ENCODE measurements at regions not wholly inside any gene's neighbourhood (a gene's known extent, or its start where the extent isn't known, plus 50 kb on each side); places are given as distances from the start of the nearest gene placed in this dataset.

GRCh38 chr17:53330756-53331155, 492.0 kb upstream of the KIF2B start:
- Histone ChIP-seq H3K4me1 (ENCODE audit: control extremely low read depth in 1 of 4, control insufficient read depth in 4 of 4, insufficient read depth in 4 of 4, low read length in 3 of 4) (no peaks in the 10 kb centered on the region), H3K9me3 (ENCODE audit: control extremely low read depth in 1 of 5, control insufficient read depth in 4 of 5, insufficient read depth in 2 of 5, low read depth in 1 of 5, low read length in 4 of 5) (no peaks in the 10 kb centered on the region), H3K27ac (ENCODE audit: insufficient read depth in 1 of 2, low read depth in 1 of 2, low read length in 2 of 2, poor library complexity in 1 of 2, severe bottlenecking in 2 of 2) (no peak overlapping the region), H3K27me3 (replicated peaks in 2 of 5; ENCODE audit: control insufficient read depth in 4 of 5, insufficient read depth in 5 of 5, low read length in 4 of 5) (no peaks in the 10 kb centered on the region), H3K4me3 (ENCODE audit: control insufficient read depth in 1 of 7, extremely low read depth in 1 of 7, insufficient read depth in 4 of 7, low read depth in 2 of 7, low read length in 6 of 7) (no peak overlapping the region), H3K36me3 (ENCODE audit: control insufficient read depth in 4 of 4, insufficient read depth in 4 of 4, low read length in 3 of 4) (no peaks in the 10 kb centered on the region)
- ChIA-PET CTCF (no interaction called here), POLR2A (no interaction called here)
- DNase-seq, result no peak
- WGBS (ENCODE audit: insufficient coverage), result 80% methylated on average over 1 of the region's 2 CpGs

GRCh38 chr17:53321651-53322050, 501.1 kb upstream of the KIF2B start:
- WGBS (ENCODE audit: insufficient coverage), result 100% methylated on average over 1 of the region's 2 CpGs
- Histone ChIP-seq H3K4me1 (ENCODE audit: control extremely low read depth in 1 of 4, control insufficient read depth in 4 of 4, insufficient read depth in 4 of 4, low read length in 3 of 4) (no peaks in the 10 kb centered on the region), H3K36me3 (ENCODE audit: control insufficient read depth in 4 of 4, insufficient read depth in 4 of 4, low read length in 3 of 4) (no peaks in the 10 kb centered on the region), H3K9me3 (ENCODE audit: control extremely low read depth in 1 of 5, control insufficient read depth in 4 of 5, insufficient read depth in 2 of 5, low read depth in 1 of 5, low read length in 4 of 5) (peaks cover 0 to 3% (median 0%) of the 10 kb centered on the region in 5 experiments), H3K4me3 (ENCODE audit: control insufficient read depth in 1 of 7, extremely low read depth in 1 of 7, insufficient read depth in 4 of 7, low read depth in 2 of 7, low read length in 6 of 7) (no peak overlapping the region), H3K27ac (ENCODE audit: insufficient read depth in 1 of 2, low read depth in 1 of 2, low read length in 2 of 2, poor library complexity in 1 of 2, severe bottlenecking in 2 of 2) (no peak overlapping the region), H3K27me3 (replicated peaks in 2 of 5; ENCODE audit: control insufficient read depth in 4 of 5, insufficient read depth in 5 of 5, low read length in 4 of 5) (no peaks in the 10 kb centered on the region)
- ChIA-PET CTCF (no interaction called here), POLR2A (no interaction called here)
- no peak for DNase-seq

GRCh38 chr17:53319947-53320346, 502.8 kb upstream of the KIF2B start:
- WGBS (ENCODE audit: insufficient coverage), result no CpG with 5 or more reads among the region's 3 CpGs
- no peaks in the 10 kb centered on the region for H3K36me3 ChIP-seq (ENCODE audit: control insufficient read depth in 4 of 4, insufficient read depth in 4 of 4, low read length in 3 of 4)
- no peak for DNase-seq
- H3K9me3 ChIP-seq (ENCODE audit: control extremely low read depth in 1 of 5, control insufficient read depth in 4 of 5, insufficient read depth in 2 of 5, low read depth in 1 of 5, low read length in 4 of 5), result peaks cover 0 to 4% (median 0%) of the 10 kb centered on the region in 5 experiments
- ChIA-PET POLR2A (no interaction called here), CTCF (no interaction called here)
- H3K27ac ChIP-seq (ENCODE audit: insufficient read depth in 1 of 2, low read depth in 1 of 2, low read length in 2 of 2, poor library complexity in 1 of 2, severe bottlenecking in 2 of 2), result no peak overlapping the region
- H3K4me1 ChIP-seq (ENCODE audit: control extremely low read depth in 1 of 4, control insufficient read depth in 4 of 4, insufficient read depth in 4 of 4, low read length in 3 of 4), result no peaks in the 10 kb centered on the region
- no peak overlapping the region for H3K4me3 ChIP-seq (ENCODE audit: control insufficient read depth in 1 of 7, extremely low read depth in 1 of 7, insufficient read depth in 4 of 7, low read depth in 2 of 7, low read length in 6 of 7)
- no peaks in the 10 kb centered on the region for H3K27me3 ChIP-seq (replicated peaks in 2 of 5; ENCODE audit: control insufficient read depth in 4 of 5, insufficient read depth in 5 of 5, low read length in 4 of 5)

DNA sequence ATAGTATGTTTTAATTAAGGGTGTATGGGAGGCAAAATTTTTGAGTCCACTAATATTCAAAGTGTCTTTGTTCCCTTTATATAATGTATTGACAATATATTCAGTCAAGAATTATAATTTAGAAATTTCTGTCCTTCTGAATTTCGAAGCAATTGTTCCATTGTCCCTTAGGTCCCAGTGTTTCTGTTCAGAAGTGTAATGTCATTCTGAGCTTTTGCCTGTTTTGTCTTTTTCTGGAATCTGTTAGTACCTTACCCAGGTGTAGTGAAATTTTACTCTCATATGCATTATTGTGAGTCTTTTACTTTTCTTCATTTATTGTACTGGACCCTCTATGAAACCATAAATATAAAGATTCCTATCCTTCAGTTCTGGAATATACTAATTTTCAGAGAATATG, 505.7 kb upstream of the KIF2B start:
- no peaks in the 10 kb centered on the region for H3K27me3 ChIP-seq (replicated peaks in 2 of 5; ENCODE audit: control insufficient read depth in 4 of 5, insufficient read depth in 5 of 5, low read length in 4 of 5)
- ChIA-PET POLR2A (no interaction called here), CTCF (no interaction called here)
- whole genome bisulfite sequencing (ENCODE audit: insufficient coverage), result no CpG with 5 or more reads among the region's 1 CpG
- no peak overlapping the region for H3K4me3 ChIP-seq (ENCODE audit: control insufficient read depth in 1 of 7, extremely low read depth in 1 of 7, insufficient read depth in 4 of 7, low read depth in 2 of 7, low read length in 6 of 7)
- H3K9me3 ChIP-seq (ENCODE audit: control extremely low read depth in 1 of 5, control insufficient read depth in 4 of 5, insufficient read depth in 2 of 5, low read depth in 1 of 5, low read length in 4 of 5), result peaks cover 0 to 4% (median 0%) of the 10 kb centered on the region in 5 experiments
- no peaks in the 10 kb centered on the region for H3K36me3 ChIP-seq (ENCODE audit: control insufficient read depth in 4 of 4, insufficient read depth in 4 of 4, low read length in 3 of 4)
- no peaks in the 10 kb centered on the region for H3K4me1 ChIP-seq (ENCODE audit: control extremely low read depth in 1 of 4, control insufficient read depth in 4 of 4, insufficient read depth in 4 of 4, low read length in 3 of 4)
- H3K27ac ChIP-seq (ENCODE audit: insufficient read depth in 1 of 2, low read depth in 1 of 2, low read length in 2 of 2, poor library complexity in 1 of 2, severe bottlenecking in 2 of 2), result no peak overlapping the region
- DNase-seq, result no peak

DNA sequence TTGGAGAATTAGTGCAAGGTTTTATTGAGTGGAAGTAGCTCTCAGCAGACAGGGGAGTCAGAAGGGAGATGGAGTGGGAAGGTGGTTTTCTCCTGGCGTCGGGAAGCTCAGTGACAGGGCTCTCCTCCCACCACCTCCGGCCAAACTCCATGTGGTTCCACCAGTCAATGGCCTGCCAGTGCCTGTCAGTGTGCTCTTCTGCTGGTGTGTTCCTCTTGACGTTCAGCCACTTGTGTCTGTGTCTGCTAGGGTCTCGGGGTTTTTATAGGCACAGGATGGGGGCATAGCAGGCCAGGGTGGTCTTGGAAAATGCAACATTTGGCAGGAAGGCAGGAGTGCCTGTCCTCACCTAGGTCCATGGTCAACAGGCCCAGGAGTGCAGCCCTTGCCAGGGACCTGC, 506.7 kb upstream of the KIF2B start:
- Histone ChIP-seq H3K9me3 (ENCODE audit: control extremely low read depth in 1 of 5, control insufficient read depth in 4 of 5, insufficient read depth in 2 of 5, low read depth in 1 of 5, low read length in 4 of 5) (peaks cover 0 to 4% (median 0%) of the 10 kb centered on the region in 5 experiments), H3K4me3 (ENCODE audit: control insufficient read depth in 1 of 7, extremely low read depth in 1 of 7, insufficient read depth in 4 of 7, low read depth in 2 of 7, low read length in 6 of 7) (no peak overlapping the region), H3K4me1 (ENCODE audit: control extremely low read depth in 1 of 4, control insufficient read depth in 4 of 4, insufficient read depth in 4 of 4, low read length in 3 of 4) (no peaks in the 10 kb centered on the region), H3K27me3 (replicated peaks in 2 of 5; ENCODE audit: control insufficient read depth in 4 of 5, insufficient read depth in 5 of 5, low read length in 4 of 5) (no peaks in the 10 kb centered on the region), H3K27ac (ENCODE audit: insufficient read depth in 1 of 2, low read depth in 1 of 2, low read length in 2 of 2, poor library complexity in 1 of 2, severe bottlenecking in 2 of 2) (no peak overlapping the region), H3K36me3 (ENCODE audit: control insufficient read depth in 4 of 4, insufficient read depth in 4 of 4, low read length in 3 of 4) (no peaks in the 10 kb centered on the region)
- ChIA-PET POLR2A (no interaction called here), CTCF (no interaction called here)
- DNase-seq, result no peak
- 97% methylated on average over 5 of the region's 5 CpGs for WGBS (ENCODE audit: insufficient coverage)

- no peak overlapping the region for H3K4me3 ChIP-seq (ENCODE audit: control insufficient read depth in 1 of 7, extremely low read depth in 1 of 7, insufficient read depth in 4 of 7, low read depth in 2 of 7, low read length in 6 of 7)
- DNase-seq, result no peak
- H3K36me3 ChIP-seq (ENCODE audit: control insufficient read depth in 4 of 4, insufficient read depth in 4 of 4, low read length in 3 of 4), result no peaks in the 10 kb centered on the region
- peaks cover 0 to 4% (median 0%) of the 10 kb centered on the region in 5 experiments for H3K9me3 ChIP-seq (ENCODE audit: control extremely low read depth in 1 of 5, control insufficient read depth in 4 of 5, insufficient read depth in 2 of 5, low read depth in 1 of 5, low read length in 4 of 5)
- H3K4me1 ChIP-seq (ENCODE audit: control extremely low read depth in 1 of 4, control insufficient read depth in 4 of 4, insufficient read depth in 4 of 4, low read length in 3 of 4), result no peaks in the 10 kb centered on the region
- POLR2A ChIA-PET, result no interaction called here
- CTCF ChIA-PET, result no interaction called here
- H3K27me3 ChIP-seq (replicated peaks in 2 of 5; ENCODE audit: control insufficient read depth in 4 of 5, insufficient read depth in 5 of 5, low read length in 4 of 5), result no peaks in the 10 kb centered on the region
- no peak overlapping the region for H3K27ac ChIP-seq (ENCODE audit: insufficient read depth in 1 of 2, low read depth in 1 of 2, low read length in 2 of 2, poor library complexity in 1 of 2, severe bottlenecking in 2 of 2)
- 91% methylated on average over 1 of the region's 3 CpGs for WGBS (ENCODE audit: insufficient coverage)
Measured at GRCh38 chr17:53314521-53314920, 508.2 kb upstream of the KIF2B start.

GRCh38 chr17:53313746-53314145, 509.0 kb upstream of the KIF2B start:
- CTCF ChIA-PET, result no interaction called here
- Histone ChIP-seq H3K27ac (ENCODE audit: insufficient read depth in 1 of 2, low read depth in 1 of 2, low read length in 2 of 2, poor library complexity in 1 of 2, severe bottlenecking in 2 of 2) (no peak overlapping the region), H3K4me1 (ENCODE audit: control extremely low read depth in 1 of 4, control insufficient read depth in 4 of 4, insufficient read depth in 4 of 4, low read length in 3 of 4) (no peaks in the 10 kb centered on the region), H3K36me3 (ENCODE audit: control insufficient read depth in 4 of 4, insufficient read depth in 4 of 4, low read length in 3 of 4) (no peaks in the 10 kb centered on the region), H3K27me3 (replicated peaks in 2 of 5; ENCODE audit: control insufficient read depth in 4 of 5, insufficient read depth in 5 of 5, low read length in 4 of 5) (no peaks in the 10 kb centered on the region), H3K4me3 (ENCODE audit: control insufficient read depth in 1 of 7, extremely low read depth in 1 of 7, insufficient read depth in 4 of 7, low read depth in 2 of 7, low read length in 6 of 7) (no peak overlapping the region), H3K9me3 (ENCODE audit: control extremely low read depth in 1 of 5, control insufficient read depth in 4 of 5, insufficient read depth in 2 of 5, low read depth in 1 of 5, low read length in 4 of 5) (peaks cover 0 to 6% (median 0%) of the 10 kb centered on the region in 5 experiments)
- no peak for DNase-seq
- 84% methylated on average over 2 of the region's 2 CpGs for WGBS (ENCODE audit: insufficient coverage)
- POLR2A ChIA-PET, result no interaction called here
